Lower leg skin (tissue), 4 donors: ENCODE measurements at regions not wholly inside any gene's neighbourhood (a gene's known extent, or its start where the extent isn't known, plus 50 kb on each side); places are given as distances from the start of the nearest gene placed in this dataset.

Experiments
- DNase-seq, 2 donors: peaks; one replicate each; pipeline ENCODE4 v3.0.0-alpha.2; 2019; ENCODE audit warnings: low spot score in 2 of 2
- H3K4me3 ChIP-seq: fragments of 200-600 bp; sonication (generic); 2 replicates; pipeline ENCODE4 v1.5.1; 2017; ENCODE audit warnings: mild to moderate bottlenecking, low read depth; ENCODE audit not compliant: poor library complexity, severe bottlenecking
- POLR2A ChIP-seq, 2 donors: fragments of 450-650 bp; IDR thresholded peaks; one replicate each; pipeline ENCODE4 v1.6.1; 2016 to 2017; ENCODE audit warnings: antibody characterized with exemption in 2 of 2, mild to moderate bottlenecking in 1 of 2, moderate library complexity in 1 of 2
- WGBS, 2 donors: methylation state at CpG; one replicate each; pipeline ENCODE4 v1.1.5; 2018; 5-methylcytosine and 5-hydroxymethylcytosine counted together
- intact Hi-C: fragments of 100-400 bp; cut with DNase I; formaldehyde crosslinking; loops from one replicate; pipeline ENCODE4 v1.15.0; 2023; ENCODE audit warnings: low total_unique reads
- TF ChIP-seq, protein P1 (sequence below), 3 donors: fragments of 450-650 bp; IDR thresholded peaks; one replicate each; pipeline ENCODE4 v1.5.1; 2016; ENCODE audit warnings: antibody characterized with exemption in 3 of 3, mild to moderate bottlenecking in 3 of 3, moderate library complexity in 2 of 3

DNA sequence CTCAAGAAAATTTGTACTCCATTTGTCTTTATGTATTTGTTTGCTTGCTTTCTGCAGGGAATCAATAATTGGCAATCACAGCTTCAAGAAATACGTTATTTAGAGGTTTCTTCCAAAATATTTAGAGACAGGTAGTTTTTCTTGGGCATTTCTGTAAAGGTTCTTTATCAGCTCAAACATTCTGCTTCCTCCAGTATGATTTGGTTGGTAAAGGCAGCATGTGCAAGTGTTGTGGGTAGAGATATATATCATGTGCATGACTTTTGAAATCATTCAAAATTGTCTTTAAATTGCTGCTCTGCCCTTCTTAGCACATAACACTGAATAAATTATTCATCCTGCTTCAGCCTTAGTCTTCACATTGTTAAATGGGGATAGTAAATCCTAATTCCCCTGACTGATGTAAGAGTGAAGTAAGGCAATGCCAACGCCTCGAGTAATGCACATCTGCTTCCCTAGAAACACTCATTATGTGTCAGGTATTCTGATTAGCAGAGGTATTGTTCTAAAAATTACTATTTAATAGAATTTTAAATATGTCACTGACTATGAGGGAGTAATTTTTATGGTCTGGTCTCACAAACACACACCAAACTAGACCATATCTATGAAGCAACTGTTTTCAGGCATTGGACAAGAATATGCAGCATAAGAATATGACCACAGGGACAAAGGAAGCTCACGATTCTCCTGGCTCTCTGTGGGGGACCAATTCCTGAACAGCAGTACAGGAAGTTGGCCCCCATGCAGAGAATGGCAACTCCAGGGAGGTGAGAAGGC lies 77.3 kb upstream of the AKR1E2 start:
- 70 to 80% methylated on average over 4 of the region's 4 CpGs for WGBS, 2 donors
- intact Hi-C loops = no loop called here
- no peak for TF ChIP-seq POLR2A (IDR thresholded peaks at IDR 0.05)
- TF ChIP-seq, protein P1, sequence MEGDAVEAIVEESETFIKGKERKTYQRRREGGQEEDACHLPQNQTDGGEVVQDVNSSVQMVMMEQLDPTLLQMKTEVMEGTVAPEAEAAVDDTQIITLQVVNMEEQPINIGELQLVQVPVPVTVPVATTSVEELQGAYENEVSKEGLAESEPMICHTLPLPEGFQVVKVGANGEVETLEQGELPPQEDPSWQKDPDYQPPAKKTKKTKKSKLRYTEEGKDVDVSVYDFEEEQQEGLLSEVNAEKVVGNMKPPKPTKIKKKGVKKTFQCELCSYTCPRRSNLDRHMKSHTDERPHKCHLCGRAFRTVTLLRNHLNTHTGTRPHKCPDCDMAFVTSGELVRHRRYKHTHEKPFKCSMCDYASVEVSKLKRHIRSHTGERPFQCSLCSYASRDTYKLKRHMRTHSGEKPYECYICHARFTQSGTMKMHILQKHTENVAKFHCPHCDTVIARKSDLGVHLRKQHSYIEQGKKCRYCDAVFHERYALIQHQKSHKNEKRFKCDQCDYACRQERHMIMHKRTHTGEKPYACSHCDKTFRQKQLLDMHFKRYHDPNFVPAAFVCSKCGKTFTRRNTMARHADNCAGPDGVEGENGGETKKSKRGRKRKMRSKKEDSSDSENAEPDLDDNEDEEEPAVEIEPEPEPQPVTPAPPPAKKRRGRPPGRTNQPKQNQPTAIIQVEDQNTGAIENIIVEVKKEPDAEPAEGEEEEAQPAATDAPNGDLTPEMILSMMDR (IDR thresholded peaks at IDR 0.05) = no peak
- DNase-seq = no peak
- no peak overlapping the region for H3K4me3 ChIP-seq

DNA sequence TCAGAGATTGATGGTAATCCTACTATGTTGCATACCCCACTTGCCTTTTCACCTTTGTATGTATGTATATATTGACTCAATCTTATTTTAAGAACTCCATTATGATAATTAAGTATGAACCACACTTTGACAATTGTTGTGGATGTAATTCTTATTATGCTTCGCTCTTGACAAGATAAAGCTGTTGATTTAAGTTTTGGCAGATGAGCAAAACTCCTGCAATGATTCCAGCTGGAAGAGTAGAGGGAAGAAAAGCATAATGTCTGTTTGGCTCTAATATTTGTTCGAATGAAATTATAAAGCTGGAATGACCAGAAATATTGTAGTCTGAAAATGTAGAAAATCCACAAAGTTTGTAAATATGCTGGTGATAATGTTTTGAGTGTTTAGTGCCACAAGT lies 83.8 kb upstream of the AKR1E2 start:
- no peak overlapping the region for H3K4me3 ChIP-seq
- DNase-seq = no peak
- WGBS, 2 donors = 34% methylated on average over 2 of the region's 2 CpGs
- intact Hi-C loops = no loop called here
- TF ChIP-seq, protein P1 (IDR thresholded peaks at IDR 0.05) = no peak
- no peak for TF ChIP-seq POLR2A (IDR thresholded peaks at IDR 0.05)

DNA sequence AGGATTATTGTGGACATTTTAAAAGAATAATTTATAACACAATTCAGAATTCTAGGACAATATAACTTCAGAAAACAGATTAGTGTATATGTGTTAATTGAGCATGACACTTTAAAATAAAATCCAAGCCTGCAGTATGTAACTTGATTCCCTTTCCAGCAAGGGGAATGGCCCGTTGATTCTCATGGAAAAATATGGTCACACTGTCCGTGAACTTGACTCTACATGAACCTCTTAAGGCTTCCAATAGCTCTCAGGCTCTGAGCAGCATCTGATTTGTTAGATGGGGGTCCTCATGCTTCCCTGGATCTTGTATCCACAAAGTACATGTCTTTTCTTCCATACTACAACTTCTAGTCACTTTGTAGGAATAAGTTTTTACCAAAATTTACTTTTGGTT lies 85.5 kb upstream of the AKR1E2 start:
- DNase-seq = no peak
- intact Hi-C loops = no loop called here
- no peak overlapping the region for H3K4me3 ChIP-seq
- WGBS, 2 donors = 36 to 43% methylated on average over 2 of the region's 2 CpGs
- TF ChIP-seq, protein P1 (IDR thresholded peaks at IDR 0.05) = no peak

DNA sequence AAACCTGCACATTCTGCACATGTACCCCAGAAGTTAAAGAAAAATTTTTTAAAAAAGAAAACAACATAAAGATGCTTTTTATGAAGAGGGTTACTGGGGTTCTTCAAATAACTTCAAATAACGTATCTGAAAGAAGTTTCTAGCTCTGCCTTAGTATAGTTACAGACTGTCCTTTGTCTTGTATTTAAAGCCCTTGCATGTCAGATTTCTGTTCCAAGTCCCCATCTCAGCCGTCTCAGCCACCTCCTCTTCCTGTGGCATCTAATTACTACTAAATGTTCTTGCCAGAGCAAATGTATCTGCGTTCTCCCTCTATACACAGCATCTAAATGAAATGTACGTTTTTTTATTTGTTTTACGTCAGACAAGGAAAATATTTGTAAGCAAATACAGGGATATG lies 89.4 kb upstream of the AKR1E2 start:
- no peak for TF ChIP-seq POLR2A (IDR thresholded peaks at IDR 0.05)
- intact Hi-C loops = no loop called here
- DNase-seq = no peak
- 40 to 45% methylated on average over 5 of the region's 5 CpGs for WGBS, 2 donors
- no peak overlapping the region for H3K4me3 ChIP-seq

DNA sequence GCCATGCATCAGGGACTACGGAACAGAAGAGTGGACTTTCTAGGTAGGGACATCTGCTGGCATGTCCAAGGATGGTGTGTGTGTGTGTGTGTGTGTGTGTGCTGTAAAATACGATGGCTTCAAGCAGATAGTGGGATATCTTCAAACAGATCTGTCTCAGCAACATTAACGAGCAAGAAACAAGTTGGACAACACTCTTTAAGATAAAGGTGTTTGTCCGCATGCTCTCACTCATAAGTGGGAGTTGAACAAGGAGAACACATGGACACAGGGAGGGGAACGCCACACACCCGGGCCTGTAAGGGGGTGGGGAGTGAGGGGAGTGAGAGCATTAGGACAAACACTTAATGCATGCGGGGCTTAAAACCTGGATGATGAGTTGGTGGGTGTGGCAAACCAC lies 89.8 kb upstream of the AKR1E2 start:
- no peak overlapping the region for H3K4me3 ChIP-seq
- DNase-seq = no peak
- intact Hi-C loops = no loop called here
- WGBS, 2 donors = 47 to 54% methylated on average over 7 of the region's 7 CpGs
- no peak for TF ChIP-seq POLR2A (IDR thresholded peaks at IDR 0.05)
- TF ChIP-seq, protein P1 (IDR thresholded peaks at IDR 0.05) = no peak

DNA sequence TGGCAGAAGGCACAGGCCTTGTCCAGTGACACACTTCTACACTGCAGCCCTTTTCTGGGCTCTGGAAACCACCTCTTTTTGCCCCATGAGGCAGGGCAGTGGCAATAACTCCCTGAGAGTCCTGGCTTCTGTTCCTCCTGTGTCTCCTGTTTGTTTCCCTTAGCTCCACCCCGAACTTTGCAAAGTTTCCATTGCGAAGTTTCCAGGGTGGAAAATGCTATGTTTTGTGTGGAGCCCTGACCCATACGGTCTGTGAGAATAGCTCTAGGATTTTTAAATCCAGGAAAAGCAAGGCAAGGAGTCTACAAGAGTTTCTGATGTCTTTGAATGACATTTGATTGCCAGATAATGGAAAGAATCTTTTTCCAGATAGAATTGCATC lies 92.2 kb upstream of the AKR1E2 start:
- DNase-seq = no peak
- WGBS, 2 donors = 60 to 63% methylated on average over 3 of the region's 3 CpGs
- H3K4me3 ChIP-seq = no peak overlapping the region
- intact Hi-C loops = no loop called here
- TF ChIP-seq, protein P1 (IDR thresholded peaks at IDR 0.05) = no peak
- TF ChIP-seq POLR2A (IDR thresholded peaks at IDR 0.05) = no peak
